SJCRH30 (cell line): ENCODE measurements at regions not wholly inside any gene's neighbourhood (a gene's known extent, or its start where the extent isn't known, plus 50 kb on each side); places are given as distances from the start of the nearest gene placed in this dataset.
"Not testable (repeated sequence)": the region's sequence is repeated elsewhere in the genome, so short reads cannot be mapped to it uniquely, and the experiment has no call there.

ENCODE experiments used
- DNase-seq, 2 experiments: peaks; one replicate each; pipeline ENCODE4 v3.0.0-alpha.2; 2015 to 2020
- H3K27ac ChIP-seq: fragments of 250-450 bp; sonication (Bioruptor Pico); 2 replicates; pipeline ENCODE4 v1.5.1; 2020; ENCODE audit warnings: mild to moderate bottlenecking, moderate library complexity
- H3K27me3 ChIP-seq: fragments of 250-450 bp; sonication (Bioruptor Pico); 2 replicates; pipeline ENCODE4 v1.5.1; 2020; ENCODE audit warnings: mild to moderate bottlenecking, moderate library complexity
- H3K36me3 ChIP-seq: fragments of 250-450 bp; sonication (Bioruptor Pico); 2 replicates; pipeline ENCODE4 v1.5.1; 2020; ENCODE audit warnings: mild to moderate bottlenecking, moderate library complexity
- H3K4me1 ChIP-seq: fragments of 250-450 bp; sonication (Bioruptor Pico); 2 replicates; pipeline ENCODE4 v1.5.1; 2020; ENCODE audit warnings: mild to moderate bottlenecking, moderate library complexity
- H3K4me3 ChIP-seq: fragments of 250-450 bp; sonication (Bioruptor Pico); 2 replicates; pipeline ENCODE4 v1.5.1; 2020; ENCODE audit warnings: mild to moderate bottlenecking, moderate library complexity
- H3K9me3 ChIP-seq: fragments of 250-450 bp; sonication (Bioruptor Pico); replicated peaks from 2 replicates; pipeline ENCODE4 v1.5.1; 2020; ENCODE audit warnings: mild to moderate bottlenecking, moderate library complexity

- H3K4me3 ChIP-seq: peak overlapping the region; percentile 48
Observed at GRCh38 chr3:194058189-194058571, 77.8 kb upstream of the HES1 start.

GRCh38 chr3:194058753-194059152 is 77.2 kb upstream of the HES1 start:
- Histone ChIP-seq H3K4me1 (peaks cover 24% of the 10 kb centered on the region), H3K27ac (peak overlapping the region; percentile 64), H3K36me3 (no peaks in the 10 kb centered on the region), H3K9me3 (no peaks in the 10 kb centered on the region), H3K27me3 (no peaks in the 10 kb centered on the region), H3K4me3 (no peak overlapping the region)
- DNase-seq: peak in 1 of 2 experiments; percentile 19

More at GRCh38 chr3:194058189-194058571, 77.8 kb upstream of the HES1 start:
- H3K9me3 ChIP-seq: no peaks in the 10 kb centered on the region
- H3K36me3 ChIP-seq: no peaks in the 10 kb centered on the region
- peak overlapping the region; percentile 64 for H3K27ac ChIP-seq
- H3K27me3 ChIP-seq: no peaks in the 10 kb centered on the region
- H3K4me1 ChIP-seq: peaks cover 23% of the 10 kb centered on the region
- DNase-seq: peak; percentile 91 to 93

- Histone ChIP-seq H3K36me3 (no peaks in the 10 kb centered on the region), H3K4me1 (peaks cover 32% of the 10 kb centered on the region), H3K27me3 (no peaks in the 10 kb centered on the region), H3K9me3 (peaks cover 3% of the 10 kb centered on the region; the same call in 1 of the 2 replicates), H3K27ac (no peak overlapping the region), H3K4me3 (no peak overlapping the region)
- DNase-seq: no peak
Observed at GRCh38 chr3:194061421-194062030, 74.4 kb upstream of the HES1 start.

- H3K4me3 ChIP-seq: no peak overlapping the region
- DNase-seq: peak in 1 of 2 experiments; percentile 53
- peaks cover 3% of the 10 kb centered on the region; the same call in 1 of the 2 replicates for H3K9me3 ChIP-seq
- peaks cover 28% of the 10 kb centered on the region for H3K4me1 ChIP-seq
- H3K27ac ChIP-seq: no peak overlapping the region
- no peaks in the 10 kb centered on the region for H3K27me3 ChIP-seq
- H3K36me3 ChIP-seq: no peaks in the 10 kb centered on the region
Observed at GRCh38 chr3:194062830-194063229, 73.1 kb upstream of the HES1 start.

- H3K36me3 ChIP-seq: no peaks in the 10 kb centered on the region
- no peak overlapping the region for H3K27ac ChIP-seq
- no peaks in the 10 kb centered on the region for H3K27me3 ChIP-seq
- no peak overlapping the region for H3K4me3 ChIP-seq
- H3K9me3 ChIP-seq: peaks cover 3% of the 10 kb centered on the region; the same call in 1 of the 2 replicates
- peaks cover 16% of the 10 kb centered on the region for H3K4me1 ChIP-seq
- peak in 1 of 2 experiments; percentile 25 for DNase-seq
Observed at GRCh38 chr3:194064380-194065332, 71.3 kb upstream of the HES1 start.

- not testable (repeated sequence) for H3K27ac ChIP-seq, DNase-seq, H3K9me3 ChIP-seq, H3K36me3 ChIP-seq, H3K4me3 ChIP-seq, H3K27me3 ChIP-seq
- H3K4me1 ChIP-seq: peaks cover 21% of the 10 kb centered on the region
Observed at GRCh38 chr3:194067327-194067726, 68.6 kb upstream of the HES1 start.

GRCh38 chr3:194067949-194068362 is 68.0 kb upstream of the HES1 start:
- H3K4me3 ChIP-seq: no peak overlapping the region
- H3K4me1 ChIP-seq: peaks cover 21% of the 10 kb centered on the region
- H3K27me3 ChIP-seq: no peaks in the 10 kb centered on the region
- peaks cover 3% of the 10 kb centered on the region; the same call in 1 of the 2 replicates for H3K9me3 ChIP-seq
- DNase-seq: peak in 1 of 2 experiments; percentile 42
- H3K36me3 ChIP-seq: no peaks in the 10 kb centered on the region
- no peak overlapping the region for H3K27ac ChIP-seq

- H3K27ac ChIP-seq: peak overlapping the region; percentile 94
Observed at GRCh38 chr3:194069421-194070219, 66.3 kb upstream of the HES1 start.

GRCh38 chr3:194070220-194070633 is 65.7 kb upstream of the HES1 start:
- no peak for DNase-seq
- Histone ChIP-seq H3K4me1 (peaks cover 9% of the 10 kb centered on the region), H3K36me3 (no peaks in the 10 kb centered on the region), H3K27ac (peak overlapping the region; percentile 94), H3K4me3 (peak overlapping the region; percentile 58), H3K9me3 (peaks cover 3% of the 10 kb centered on the region; the same call in 1 of the 2 replicates), H3K27me3 (no peaks in the 10 kb centered on the region; the same call in 1 of the 2 replicates)

More at GRCh38 chr3:194069421-194070219, 66.3 kb upstream of the HES1 start:
- no peak overlapping the region for H3K4me3 ChIP-seq
- no peaks in the 10 kb centered on the region; the same call in 1 of the 2 replicates for H3K27me3 ChIP-seq
- no peak for DNase-seq
- H3K9me3 ChIP-seq: peaks cover 3% of the 10 kb centered on the region; the same call in 1 of the 2 replicates
- H3K36me3 ChIP-seq: no peaks in the 10 kb centered on the region
- peaks cover 14% of the 10 kb centered on the region for H3K4me1 ChIP-seq

GRCh38 chr3:194070634-194071409 is 65.1 kb upstream of the HES1 start:
- peak overlapping the region; percentile 58 for H3K4me3 ChIP-seq
- no peaks in the 10 kb centered on the region for H3K36me3 ChIP-seq
- peak overlapping the region; percentile 94 for H3K27ac ChIP-seq
- no peaks in the 10 kb centered on the region; the same call in 1 of the 2 replicates for H3K27me3 ChIP-seq
- H3K4me1 ChIP-seq: peaks cover 9% of the 10 kb centered on the region
- H3K9me3 ChIP-seq: peaks cover 3% of the 10 kb centered on the region; the same call in 1 of the 2 replicates
- DNase-seq: peak; percentile 90 to 91

GRCh38 chr3:194072097-194072428 is 63.9 kb upstream of the HES1 start:
- Histone ChIP-seq H3K4me1 (peaks cover 9% of the 10 kb centered on the region), H3K9me3 (no peaks in the 10 kb centered on the region), H3K36me3 (no peaks in the 10 kb centered on the region), H3K4me3 (no peak overlapping the region), H3K27me3 (no peaks in the 10 kb centered on the region; the same call in 1 of the 2 replicates), H3K27ac (no peak overlapping the region)
- no peak for DNase-seq

GRCh38 chr3:194072691-194073279 is 63.2 kb upstream of the HES1 start:
- Histone ChIP-seq H3K36me3 (no peaks in the 10 kb centered on the region), H3K4me1 (peaks cover 9% of the 10 kb centered on the region), H3K9me3 (no peaks in the 10 kb centered on the region), H3K4me3 (no peak overlapping the region), H3K27ac (no peak overlapping the region), H3K27me3 (no peaks in the 10 kb centered on the region; the same call in 1 of the 2 replicates)
- DNase-seq: no peak

GRCh38 chr3:194073926-194074325 is 62.0 kb upstream of the HES1 start:
- Histone ChIP-seq H3K36me3 (no peaks in the 10 kb centered on the region), H3K4me1 (peaks cover 9% of the 10 kb centered on the region), H3K4me3 (no peak overlapping the region), H3K27me3 (no peaks in the 10 kb centered on the region; the same call in 1 of the 2 replicates), H3K9me3 (no peaks in the 10 kb centered on the region), H3K27ac (no peak overlapping the region)
- no peak for DNase-seq
